ENCODE measurements at regions not wholly inside any gene's neighbourhood (a gene's known extent, or its start where the extent isn't known, plus 50 kb on each side); places are given as distances from the start of the nearest gene placed in this dataset.

DNA sequence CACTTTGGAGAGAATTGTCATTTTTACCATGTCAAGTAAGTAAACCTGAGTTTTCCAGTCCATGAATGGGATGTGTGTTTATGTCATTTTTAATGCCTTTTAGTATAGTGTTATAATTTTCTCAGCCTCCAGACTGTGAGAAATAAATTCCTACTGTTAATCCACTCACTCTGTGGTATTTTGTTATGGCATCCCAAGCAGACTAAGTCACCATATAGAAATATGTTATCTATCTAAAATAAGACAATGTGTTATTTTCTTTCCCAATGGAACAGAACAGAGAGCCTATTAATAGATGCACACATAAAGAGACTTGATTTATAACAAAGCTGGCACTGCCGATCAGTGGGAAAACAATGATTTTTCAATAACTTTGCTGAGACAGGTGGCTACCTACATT, 70.2 kb upstream of the SLC4A11 start:
- TF ChIP-seq, protein P1, sequence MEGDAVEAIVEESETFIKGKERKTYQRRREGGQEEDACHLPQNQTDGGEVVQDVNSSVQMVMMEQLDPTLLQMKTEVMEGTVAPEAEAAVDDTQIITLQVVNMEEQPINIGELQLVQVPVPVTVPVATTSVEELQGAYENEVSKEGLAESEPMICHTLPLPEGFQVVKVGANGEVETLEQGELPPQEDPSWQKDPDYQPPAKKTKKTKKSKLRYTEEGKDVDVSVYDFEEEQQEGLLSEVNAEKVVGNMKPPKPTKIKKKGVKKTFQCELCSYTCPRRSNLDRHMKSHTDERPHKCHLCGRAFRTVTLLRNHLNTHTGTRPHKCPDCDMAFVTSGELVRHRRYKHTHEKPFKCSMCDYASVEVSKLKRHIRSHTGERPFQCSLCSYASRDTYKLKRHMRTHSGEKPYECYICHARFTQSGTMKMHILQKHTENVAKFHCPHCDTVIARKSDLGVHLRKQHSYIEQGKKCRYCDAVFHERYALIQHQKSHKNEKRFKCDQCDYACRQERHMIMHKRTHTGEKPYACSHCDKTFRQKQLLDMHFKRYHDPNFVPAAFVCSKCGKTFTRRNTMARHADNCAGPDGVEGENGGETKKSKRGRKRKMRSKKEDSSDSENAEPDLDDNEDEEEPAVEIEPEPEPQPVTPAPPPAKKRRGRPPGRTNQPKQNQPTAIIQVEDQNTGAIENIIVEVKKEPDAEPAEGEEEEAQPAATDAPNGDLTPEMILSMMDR (IDR thresholded peaks at IDR 0.05) = no peak

DNA sequence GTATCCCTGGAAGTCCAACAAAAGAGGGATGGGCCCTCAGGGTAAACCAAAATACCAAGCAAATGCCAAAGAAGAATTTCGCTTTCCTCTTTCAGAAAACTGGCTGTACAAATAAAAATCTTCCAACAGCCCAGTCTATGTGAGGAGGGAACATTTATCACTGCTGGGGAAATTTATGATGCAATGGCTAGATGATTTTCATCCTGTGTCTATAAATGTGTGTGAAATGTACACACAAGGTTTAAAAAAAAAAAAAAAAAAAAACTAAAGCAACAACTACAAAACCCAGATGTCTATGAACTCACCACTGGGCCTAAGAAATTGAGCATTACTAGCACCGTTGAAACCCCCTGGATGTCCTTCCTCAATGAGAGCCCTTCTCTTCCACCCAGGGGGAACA, 68.7 kb upstream of the SLC4A11 start:
- TF ChIP-seq, protein P1 (IDR thresholded peaks at IDR 0.05) = no peak

DNA sequence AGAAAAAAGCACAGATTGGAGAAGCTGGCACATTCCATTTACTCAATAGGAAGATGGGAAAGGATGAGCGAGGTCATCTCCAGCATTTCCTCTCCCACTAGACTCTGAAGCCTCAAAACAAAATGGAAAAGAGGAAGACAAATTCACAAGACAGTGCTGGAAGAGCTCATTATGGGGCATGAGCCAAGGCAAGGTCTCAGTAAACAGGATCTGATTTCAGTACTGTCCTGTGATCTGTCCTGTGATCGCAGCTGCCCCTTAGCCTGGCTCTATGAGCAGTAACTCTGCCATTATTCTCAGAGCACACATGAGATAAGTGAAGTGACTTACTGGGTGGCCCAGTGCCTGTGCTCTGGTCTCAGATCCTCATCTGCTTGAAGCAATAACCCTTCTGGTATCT, 68.1 kb upstream of the SLC4A11 start:
- TF ChIP-seq, protein P1 (IDR thresholded peaks at IDR 0.05) = no peak

DNA sequence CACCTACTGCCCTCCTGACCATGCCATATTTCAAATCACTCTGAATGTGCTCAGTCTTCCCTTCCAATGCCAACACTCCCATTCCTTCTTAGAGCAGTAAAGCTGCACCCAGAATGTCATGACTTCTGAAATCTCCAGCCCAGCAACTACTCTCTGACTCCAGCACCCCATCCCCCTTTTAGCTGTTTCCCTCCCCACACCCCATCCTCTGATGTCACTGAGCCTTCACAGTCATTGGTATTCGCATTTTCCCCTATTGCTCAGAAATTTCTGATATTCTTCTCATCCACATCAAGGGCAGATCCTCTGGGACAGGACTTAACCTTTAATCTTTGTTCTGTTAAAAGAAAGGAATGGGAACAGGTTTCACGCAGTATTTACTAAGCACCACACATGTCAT, 67.1 kb upstream of the SLC4A11 start:
- TF ChIP-seq, protein P1 (IDR thresholded peaks at IDR 0.05) = no peak

DNA sequence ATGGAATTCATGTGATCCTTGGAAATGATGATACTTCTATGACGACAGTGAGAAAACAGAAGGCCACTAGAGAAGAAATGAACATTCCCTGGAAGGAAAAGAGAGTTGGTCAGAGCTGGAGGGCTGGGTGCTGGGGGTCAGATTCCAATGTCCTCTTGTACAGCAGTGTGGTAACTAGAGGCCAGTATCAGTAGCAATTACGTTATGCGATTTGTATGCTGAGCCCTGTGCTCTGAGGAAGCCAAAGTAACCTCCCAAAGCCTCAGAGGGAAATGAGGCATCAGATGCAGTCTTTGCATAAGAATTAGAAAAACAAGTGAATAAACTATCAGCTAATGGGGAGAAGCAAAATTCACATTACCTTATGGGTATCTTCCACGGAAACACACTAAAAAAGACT, 65.5 kb upstream of the SLC4A11 start:
- TF ChIP-seq, protein P1 (IDR thresholded peaks at IDR 0.05) = no peak

DNA sequence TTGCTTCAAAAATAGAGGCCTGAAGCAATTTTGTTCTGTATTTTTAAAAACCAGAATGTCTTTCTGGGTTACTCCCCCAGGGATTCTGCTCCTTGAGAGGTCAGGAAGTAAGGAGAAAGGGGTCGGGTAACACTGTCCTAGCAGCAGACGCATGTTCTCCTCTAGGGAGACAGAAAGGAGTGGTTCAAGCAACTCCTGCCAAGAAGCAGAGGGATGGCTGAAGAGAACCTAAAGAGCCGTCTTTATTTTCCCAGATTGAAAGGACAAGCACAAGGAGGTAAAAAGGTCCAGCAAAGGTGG, 58.0 kb upstream of the SLC4A11 start:
- TF ChIP-seq, protein P1 (IDR thresholded peaks at IDR 0.05) = no peak

DNA sequence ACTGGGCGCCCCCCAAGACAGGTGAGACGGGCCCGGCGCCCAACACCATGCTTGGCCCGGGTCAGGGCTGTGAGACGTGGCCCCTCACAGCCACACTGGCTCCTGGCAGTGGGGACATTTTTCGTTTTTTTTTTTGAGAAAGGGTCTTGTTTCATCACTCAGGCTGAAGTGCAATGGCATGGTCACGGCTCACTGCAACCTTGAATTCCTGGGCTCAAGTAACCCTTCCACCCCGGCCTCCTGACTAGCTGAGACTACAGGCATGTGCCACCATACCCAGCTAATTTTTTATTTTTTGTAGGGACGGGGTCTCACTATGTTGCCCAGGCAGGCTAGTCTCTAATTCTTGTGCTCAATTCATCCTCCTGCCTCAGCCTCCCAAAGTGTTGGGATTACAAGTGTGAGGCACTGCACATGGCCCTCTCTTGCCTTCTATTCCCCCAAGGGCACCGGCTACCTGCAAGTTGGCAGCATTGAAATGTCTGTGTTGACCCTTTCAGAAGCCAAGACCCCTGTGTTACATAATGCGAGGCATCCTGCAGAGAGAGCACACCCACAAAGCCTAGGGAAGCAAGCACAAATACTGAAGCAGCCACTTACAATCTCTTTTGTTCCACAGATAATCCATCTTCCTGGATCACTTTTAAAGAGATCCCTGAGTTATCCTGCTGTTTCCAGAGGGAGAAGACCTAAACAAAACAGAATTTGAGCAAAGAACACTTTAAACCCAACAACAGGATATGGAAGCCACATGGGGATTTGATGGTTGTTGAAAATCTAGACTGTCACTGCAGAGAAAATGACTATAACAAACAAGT, 57.5 kb upstream of the SLC4A11 start:
- TF ChIP-seq, protein P1 (IDR thresholded peaks at IDR 0.05) = no peak

Data from LNCAP (cell line).